A673 (cell line): ENCODE measurements at regions not wholly inside any gene's neighbourhood (a gene's known extent, or its start where the extent isn't known, plus 50 kb on each side); places are given as distances from the start of the nearest gene placed in this dataset.
"Not testable (repeated sequence)": the region's sequence is repeated elsewhere in the genome, so short reads cannot be mapped to it uniquely, and the experiment has no call there.

Experiments
- CTCF ChIP-seq: fragments of 300-800, 200-600 bp; sonication (generic); conservative IDR thresholded peaks from 2 replicates; pipeline ENCODE4 v1.5.1; 2017; ENCODE audit warnings: low read depth, mild to moderate bottlenecking, antibody characterized with exemption, low read length, moderate library complexity, mixed read lengths
- EZH2 ChIP-seq: fragments of 200-600 bp; sonication (generic); IDR thresholded peaks from 2 replicates; pipeline ENCODE4 v1.6.1; 2017; ENCODE audit warnings: borderline replicate concordance, low read depth, mild to moderate bottlenecking, mixed read lengths, antibody characterized with exemption, low read length; ENCODE audit not compliant: poor library complexity, severe bottlenecking

DNA sequence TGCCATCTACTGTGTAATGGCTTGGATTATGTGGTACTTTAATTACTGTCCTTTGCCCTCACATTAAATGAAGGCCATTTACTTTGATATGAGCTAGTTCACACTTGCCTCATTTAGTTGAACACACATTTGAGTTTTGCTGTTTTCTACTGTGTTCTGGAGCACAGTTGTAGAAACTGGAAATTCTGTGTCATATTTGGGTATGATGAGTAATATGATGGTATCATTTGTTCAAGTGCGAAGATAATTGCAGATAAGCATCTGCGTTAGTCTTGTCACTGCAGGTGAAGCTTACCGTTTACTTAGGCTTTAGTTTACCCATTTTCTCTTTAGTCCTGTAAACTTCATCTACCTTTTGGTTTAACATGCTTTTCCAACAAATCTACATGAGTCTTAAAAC, 183.9 kb downstream of the OR4M2 start:
- TF ChIP-seq CTCF, EZH2: not testable (repeated sequence)
